ENCODE measurements at regions not wholly inside any gene's neighbourhood (a gene's known extent, or its start where the extent isn't known, plus 50 kb on each side); places are given as distances from the start of the nearest gene placed in this dataset.

DNA sequence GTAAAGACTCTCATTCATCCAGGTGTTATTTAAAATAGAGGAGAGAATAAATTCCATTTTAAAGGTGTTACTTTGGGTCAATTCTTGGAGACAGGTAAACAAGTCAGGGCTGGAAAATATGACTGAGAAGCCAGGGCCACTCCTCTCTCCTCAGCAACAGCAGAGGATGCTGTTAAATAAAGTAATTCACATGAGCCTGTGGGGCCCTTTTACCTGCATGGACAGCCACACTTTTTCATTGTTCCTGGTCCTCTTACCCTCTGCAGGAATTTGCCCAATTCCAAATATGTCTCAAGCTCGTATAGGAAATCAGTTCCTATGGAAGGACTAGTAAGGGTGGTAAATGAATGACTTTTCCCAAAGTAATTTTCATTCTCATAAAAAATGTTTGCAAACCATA, 420.1 kb upstream of the KLF6 start:
- DNase-seq, result no peak
- ChIA-PET POLR2A (ENCODE audit: unreplicated experiment) (no interaction called here), CTCF (no interaction called here)

DNA sequence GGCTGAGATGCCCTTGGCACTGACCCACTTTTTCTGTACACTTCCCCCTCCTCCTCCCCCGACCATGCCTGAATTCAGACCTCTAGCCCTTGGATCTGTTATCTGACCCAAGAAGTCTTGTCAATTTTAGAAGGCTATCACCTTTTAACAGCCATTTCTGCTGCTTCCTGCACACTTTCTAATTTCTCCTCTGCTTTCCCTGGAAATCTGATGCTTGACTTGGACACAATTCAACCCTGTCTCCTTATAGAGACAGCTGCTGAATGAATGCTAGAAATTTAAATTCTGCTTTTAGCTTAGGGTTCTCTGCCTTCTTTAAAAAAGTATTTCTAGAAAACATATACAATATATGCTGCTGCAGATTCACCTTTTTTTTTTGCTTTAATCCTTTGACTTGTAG, 417.9 kb upstream of the KLF6 start:
- no peak overlapping the region for H3K4me3 ChIP-seq
- H3K27ac ChIP-seq, result no peak overlapping the region
- no peak overlapping the region for H3K4me2 ChIP-seq
- ChIA-PET CTCF (no interaction called here), POLR2A (ENCODE audit: unreplicated experiment) (no interaction called here)
- H3K9me2 ChIP-seq (ENCODE audit: insufficient read depth), result no peaks in the 10 kb centered on the region
- H3F3A ChIP-seq (ENCODE audit: insufficient read depth, low read depth), result no peaks in the 10 kb centered on the region
- H4K20me1 ChIP-seq (ENCODE audit: insufficient read depth), result no peaks in the 10 kb centered on the region
- intact Hi-C loops (cut with micrococcal nuclease; ENCODE audit: unreplicated experiment), result no loop called here
- no peak overlapping the region for H2AFZ ChIP-seq
- BruUV-seq (replicated peaks), result no TSS peak
- no peaks in the 10 kb centered on the region for H3K9me3 ChIP-seq (ENCODE audit: insufficient read depth, low read depth)
- H3K27me3 ChIP-seq (ENCODE audit: insufficient read depth, low read depth), result no peaks in the 10 kb centered on the region
- TF ChIP-seq EZH2 (IDR thresholded peaks at IDR 0.05; ENCODE audit: low read depth), result no peak
- no peak for TF ChIP-seq CTCF (conservative IDR thresholded peaks at IDR 0.05)
- H3K4me1 ChIP-seq (replicated peaks; ENCODE audit: insufficient read depth), result no peaks in the 10 kb centered on the region
- DNase-seq, result no peak
- H3K79me2 ChIP-seq (ENCODE audit: low read depth), result no peaks in the 10 kb centered on the region
- H3K36me3 ChIP-seq (ENCODE audit: low read depth), result no peaks in the 10 kb centered on the region

More for the DNA sequence above, 420.1 kb upstream of the KLF6 start:
- Histone ChIP-seq H3F3A (ENCODE audit: insufficient read depth, low read depth) (no peaks in the 10 kb centered on the region), H3K79me2 (ENCODE audit: low read depth) (no peaks in the 10 kb centered on the region), H3K9me2 (ENCODE audit: insufficient read depth) (no peaks in the 10 kb centered on the region), H3K27me3 (ENCODE audit: insufficient read depth, low read depth) (no peaks in the 10 kb centered on the region), H2AFZ (no peak overlapping the region), H3K4me2 (no peak overlapping the region), H3K4me1 (replicated peaks; ENCODE audit: insufficient read depth) (no peaks in the 10 kb centered on the region), H3K9me3 (ENCODE audit: insufficient read depth, low read depth) (no peaks in the 10 kb centered on the region), H3K36me3 (ENCODE audit: low read depth) (no peaks in the 10 kb centered on the region), H3K27ac (no peak overlapping the region), H3K4me3 (no peak overlapping the region), H4K20me1 (ENCODE audit: insufficient read depth) (no peaks in the 10 kb centered on the region)
- BruUV-seq (replicated peaks), result no TSS peak
- intact Hi-C loops (cut with micrococcal nuclease; ENCODE audit: unreplicated experiment), result no loop called here
- no peak for TF ChIP-seq CTCF (conservative IDR thresholded peaks at IDR 0.05)
- TF ChIP-seq EZH2 (IDR thresholded peaks at IDR 0.05; ENCODE audit: low read depth), result no peak

DNA sequence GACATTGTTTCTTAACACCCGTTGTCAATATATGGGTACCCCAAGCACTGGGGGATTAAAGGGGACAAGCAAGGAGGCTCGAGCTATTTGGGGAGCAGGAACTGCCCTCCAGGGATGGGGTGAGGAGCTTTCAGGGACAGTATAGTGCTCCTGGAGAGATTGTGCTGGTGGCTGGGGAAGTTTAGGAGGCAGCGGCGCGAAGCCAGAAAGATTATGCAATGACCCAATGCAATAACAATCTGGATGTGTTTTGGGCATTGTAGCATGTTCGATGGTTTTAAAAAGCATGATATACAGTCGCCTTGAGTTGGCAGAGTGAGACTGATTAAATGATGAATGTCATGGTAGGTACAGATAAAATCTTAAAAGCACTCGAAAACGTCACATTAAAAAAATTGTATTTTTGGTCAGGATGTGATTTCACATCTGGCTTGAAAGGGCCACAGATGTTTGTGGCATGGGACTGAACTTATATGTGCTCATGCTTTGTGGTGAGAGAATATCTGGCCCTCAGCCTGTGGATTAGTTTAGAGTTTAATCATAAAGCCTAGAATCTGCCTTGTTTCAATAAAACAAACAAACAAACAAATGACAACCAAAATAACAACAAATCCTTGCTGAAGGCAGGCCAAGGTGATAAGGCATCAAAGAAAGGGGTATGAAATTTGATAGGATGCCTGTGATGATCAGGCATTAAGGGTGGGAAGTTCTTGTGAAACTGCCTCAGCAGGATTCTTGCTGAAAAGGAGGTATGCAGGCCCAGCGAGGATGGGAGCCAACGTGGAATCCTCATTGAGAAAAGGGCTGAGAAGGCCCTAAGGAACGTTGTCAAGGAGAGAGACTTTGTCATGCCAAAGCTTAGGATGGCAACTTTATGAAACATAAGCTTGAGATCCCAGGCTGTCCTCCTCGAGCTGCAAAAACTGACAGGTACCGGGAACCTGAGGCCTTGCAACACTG, 417.1 kb upstream of the KLF6 start:
- Histone ChIP-seq H3F3A (ENCODE audit: insufficient read depth, low read depth) (no peaks in the 10 kb centered on the region), H3K4me3 (no peak overlapping the region), H2AFZ (no peak overlapping the region), H3K36me3 (ENCODE audit: low read depth) (no peaks in the 10 kb centered on the region), H3K4me2 (no peak overlapping the region), H3K4me1 (replicated peaks; ENCODE audit: insufficient read depth) (no peaks in the 10 kb centered on the region), H3K27ac (no peak overlapping the region), H3K9me3 (ENCODE audit: insufficient read depth, low read depth) (no peaks in the 10 kb centered on the region), H3K79me2 (ENCODE audit: low read depth) (no peaks in the 10 kb centered on the region), H3K27me3 (ENCODE audit: insufficient read depth, low read depth) (no peaks in the 10 kb centered on the region), H3K9me2 (ENCODE audit: insufficient read depth) (no peaks in the 10 kb centered on the region), H4K20me1 (ENCODE audit: insufficient read depth) (no peaks in the 10 kb centered on the region)
- DNase-seq, result peak in 1 of 2 experiments; percentile 13
- TF ChIP-seq EZH2 (IDR thresholded peaks at IDR 0.05; ENCODE audit: low read depth) (no peak), CTCF (conservative IDR thresholded peaks at IDR 0.05) (no peak)
- no TSS peak for BruUV-seq (replicated peaks)
- ChIA-PET POLR2A (ENCODE audit: unreplicated experiment) (no interaction called here), CTCF (no interaction called here)
- intact Hi-C loops (cut with micrococcal nuclease; ENCODE audit: unreplicated experiment), result no loop called here
